ENCODE measurements at regions not wholly inside any gene's neighbourhood (a gene's known extent, or its start where the extent isn't known, plus 50 kb on each side); places are given as distances from the start of the nearest gene placed in this dataset.

DNA sequence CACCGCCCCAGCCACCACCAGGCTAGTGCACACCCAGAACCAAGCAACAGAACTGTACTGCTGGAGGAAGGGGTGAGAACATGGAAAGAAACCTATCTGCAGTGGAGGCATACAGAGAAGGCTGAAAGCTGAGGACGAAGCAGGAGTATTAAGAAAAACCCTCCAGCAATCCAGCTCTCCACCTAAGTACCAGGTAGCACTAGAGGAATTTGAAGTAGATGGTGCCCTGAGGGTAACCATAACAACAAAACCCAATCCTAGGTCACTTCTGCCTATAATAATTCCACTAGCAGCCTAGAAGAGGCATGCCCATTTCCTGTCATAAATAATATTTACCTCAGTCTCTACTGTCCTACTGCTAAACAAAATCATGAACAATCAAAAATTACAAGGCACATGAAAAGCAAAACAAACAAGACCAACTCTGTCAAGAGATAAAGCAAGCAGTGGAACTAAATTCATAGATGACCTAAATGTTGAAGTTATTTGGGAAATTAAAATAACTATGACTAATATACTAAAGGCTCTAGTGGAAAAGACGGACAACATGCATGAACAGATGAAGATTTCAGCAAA, 51.1 kb downstream of the HYCC1 start:
- Mint-ChIP-seq H3K27ac (no peak overlapping the region), H3K27me3 (ENCODE audit: low read depth in 3 of 3) (no peaks in the 10 kb centered on the region)

DNA sequence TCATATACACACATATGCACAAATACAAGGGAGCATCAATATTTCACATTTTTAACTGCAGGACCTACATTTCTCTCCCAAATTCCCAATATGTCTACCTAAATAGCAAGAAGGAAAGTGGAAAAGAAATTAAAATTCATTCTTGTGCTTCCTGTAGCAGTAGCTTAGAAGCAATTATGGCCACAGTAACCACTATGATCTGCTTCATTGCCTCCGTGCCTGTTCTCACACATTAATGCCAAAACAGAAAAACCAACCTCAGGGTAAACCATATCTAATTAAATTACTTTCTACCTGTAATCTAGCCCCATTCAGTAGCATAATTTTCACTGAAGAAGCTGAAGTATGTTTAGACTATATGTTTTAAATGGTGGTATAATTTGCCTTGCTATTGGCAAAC, 55.2 kb downstream of the HYCC1 start:
- no peak for DNase-seq
- no peaks in the 10 kb centered on the region for H3K27me3 Mint-ChIP-seq (ENCODE audit: low read depth in 3 of 3)
- no peak overlapping the region for H3K4me3 Mint-ChIP-seq
- no peaks in the 10 kb centered on the region for H3K4me1 Mint-ChIP-seq
- peaks cover 24 to 31% (median 26%) of the 10 kb centered on the region in 3 donors for H3K36me3 Mint-ChIP-seq
- no peak overlapping the region for H3K27ac Mint-ChIP-seq
- no peaks in the 10 kb centered on the region for H3K9me3 Mint-ChIP-seq

More for the DNA sequence above, 51.1 kb downstream of the HYCC1 start:
- no peaks in the 10 kb centered on the region for H3K9me3 Mint-ChIP-seq
- H3K36me3 Mint-ChIP-seq = peaks cover 11 to 32% (median 15%) of the 10 kb centered on the region in 3 donors
- no peaks in the 10 kb centered on the region for H3K4me1 Mint-ChIP-seq
- H3K4me3 Mint-ChIP-seq = no peak overlapping the region
- DNase-seq = no peak

DNA sequence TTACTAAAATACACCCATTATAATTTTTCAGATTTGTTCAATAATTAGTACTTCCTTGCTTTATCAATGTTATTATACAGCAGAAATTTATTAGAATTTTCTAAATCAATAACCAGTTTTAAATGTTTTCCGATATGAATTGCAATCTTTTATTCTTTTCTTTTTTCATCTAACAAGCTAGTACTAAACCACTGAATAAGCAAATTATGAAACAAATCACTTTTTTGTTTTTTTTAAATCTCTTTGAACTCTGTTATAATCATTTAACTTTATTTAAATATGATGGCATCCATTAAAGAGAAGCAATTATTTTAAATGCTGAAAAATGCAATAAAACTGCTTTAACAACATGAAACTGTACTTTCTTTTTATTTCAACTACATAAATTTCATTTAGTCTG, 59.7 kb downstream of the HYCC1 start:
- H3K27ac Mint-ChIP-seq = no peak overlapping the region
- no peaks in the 10 kb centered on the region for H3K9me3 Mint-ChIP-seq
- no peaks in the 10 kb centered on the region for H3K27me3 Mint-ChIP-seq (ENCODE audit: low read depth in 3 of 3)
- H3K4me1 Mint-ChIP-seq = no peaks in the 10 kb centered on the region
- H3K36me3 Mint-ChIP-seq = peaks cover 13 to 25% (median 14%) of the 10 kb centered on the region in 3 donors
- no peak overlapping the region for H3K4me3 Mint-ChIP-seq
- DNase-seq = no peak

DNA sequence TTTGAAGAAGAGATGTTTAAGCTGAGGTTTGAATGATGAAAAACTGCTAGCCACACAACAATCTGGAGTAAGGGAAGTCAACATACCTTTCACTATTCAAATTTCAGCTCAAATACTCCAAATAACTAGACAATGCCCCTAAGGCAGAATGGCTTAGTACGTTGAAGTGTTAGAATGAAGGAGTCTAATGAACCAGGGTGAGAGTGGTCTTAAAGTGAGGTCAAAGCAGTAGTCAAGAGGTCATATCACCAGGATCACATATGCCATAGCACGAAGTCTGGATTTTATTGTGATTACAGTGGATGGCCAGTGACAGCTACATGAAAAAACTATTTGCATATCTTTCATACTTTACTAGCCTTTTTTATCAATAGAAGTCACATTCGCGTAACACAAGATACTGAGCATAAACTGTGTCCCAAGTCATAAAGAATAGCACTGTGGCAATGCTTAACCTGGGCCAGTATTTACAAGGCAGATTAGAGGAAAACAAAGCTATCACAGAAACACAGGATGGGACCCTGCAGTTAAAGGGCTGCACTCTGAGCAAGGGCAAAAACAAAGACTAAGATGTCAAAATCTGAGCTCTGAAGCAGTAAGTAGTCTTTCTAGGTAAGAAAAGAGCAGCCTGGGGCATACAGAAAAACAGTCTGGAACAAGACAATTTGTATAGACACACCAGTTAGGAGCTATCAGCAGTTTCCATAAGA, 61.5 kb downstream of the HYCC1 start:
- Mint-ChIP-seq H3K36me3 (peaks cover 13 to 14% (median 14%) of the 10 kb centered on the region in 3 donors), H3K4me3 (no peak overlapping the region), H3K27ac (no peak overlapping the region), H3K27me3 (ENCODE audit: low read depth in 3 of 3) (no peaks in the 10 kb centered on the region), H3K9me3 (no peaks in the 10 kb centered on the region), H3K4me1 (no peaks in the 10 kb centered on the region)
- DNase-seq = no peak

DNA sequence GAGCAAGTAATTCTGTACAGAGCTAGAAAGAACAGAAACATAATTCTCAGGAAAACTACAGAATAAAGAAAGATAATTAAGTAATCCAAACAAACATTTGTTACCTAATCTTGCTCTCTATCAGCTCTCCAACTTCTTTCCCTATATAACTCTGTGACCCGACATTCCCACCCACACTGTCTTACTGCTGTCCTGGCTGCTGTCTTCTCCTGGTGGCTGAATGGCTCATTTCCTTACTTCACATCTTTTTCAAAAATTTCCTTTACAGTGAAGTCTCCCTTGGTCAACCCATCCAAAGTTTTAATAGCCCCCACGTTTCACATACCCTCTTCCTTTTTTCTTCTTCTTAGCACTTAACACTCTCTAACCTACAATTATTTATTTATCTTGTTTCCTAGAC, 64.0 kb downstream of the HYCC1 start:
- H3K27me3 Mint-ChIP-seq (ENCODE audit: low read depth in 3 of 3) = no peaks in the 10 kb centered on the region
- H3K4me1 Mint-ChIP-seq = no peaks in the 10 kb centered on the region
- no peak overlapping the region for H3K27ac Mint-ChIP-seq
- H3K4me3 Mint-ChIP-seq = no peak overlapping the region
- no peaks in the 10 kb centered on the region for H3K9me3 Mint-ChIP-seq
- no peak for DNase-seq
- H3K36me3 Mint-ChIP-seq = peaks cover 0 to 17% (median 6%) of the 10 kb centered on the region in 3 donors

DNA sequence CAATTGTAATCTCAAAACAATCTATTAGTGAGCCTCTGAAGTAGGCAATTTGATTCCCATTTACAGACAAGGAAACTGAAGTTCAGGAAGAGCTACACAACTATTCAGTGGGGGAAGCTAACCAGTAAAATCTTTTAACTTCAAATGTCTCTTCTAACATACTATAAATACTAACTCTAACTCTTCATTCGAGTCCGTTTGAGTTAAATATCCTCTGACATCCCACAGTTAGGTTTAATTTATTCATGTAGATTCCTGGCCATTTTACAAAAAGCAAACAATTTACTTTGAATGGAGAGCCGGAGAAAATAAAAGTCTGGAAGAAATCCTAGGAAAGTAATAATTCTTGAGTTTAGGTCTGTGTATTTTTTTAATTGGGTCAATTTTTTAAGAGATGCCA, 64.7 kb downstream of the HYCC1 start:
- Mint-ChIP-seq H3K4me3 (no peak overlapping the region), H3K36me3 (peaks cover 3 to 18% (median 8%) of the 10 kb centered on the region in 3 donors), H3K4me1 (no peaks in the 10 kb centered on the region), H3K9me3 (no peaks in the 10 kb centered on the region), H3K27ac (no peak overlapping the region), H3K27me3 (ENCODE audit: low read depth in 3 of 3) (no peaks in the 10 kb centered on the region)
- DNase-seq = no peak

DNA sequence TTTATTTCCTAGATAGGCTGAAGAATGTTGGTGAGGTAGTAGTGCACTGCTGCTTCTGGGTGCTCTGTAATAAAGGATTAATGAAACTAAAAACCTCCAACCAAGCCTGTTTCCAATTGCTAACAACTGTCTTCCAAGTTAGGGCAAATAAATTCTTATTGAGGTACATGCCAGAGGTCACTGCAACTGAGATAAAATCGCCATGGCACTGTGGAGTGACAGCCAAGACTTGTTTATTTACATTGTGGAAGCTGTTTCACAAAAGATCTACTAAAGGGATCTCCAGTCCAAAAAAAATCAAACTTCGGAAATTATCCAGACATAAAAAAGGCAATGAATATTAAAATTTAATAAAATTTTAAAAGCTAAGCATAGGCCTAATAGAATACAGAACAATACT, 65.2 kb downstream of the HYCC1 start:
- H3K27me3 Mint-ChIP-seq (ENCODE audit: low read depth in 3 of 3) = no peaks in the 10 kb centered on the region
- no peak for DNase-seq
- H3K9me3 Mint-ChIP-seq = no peaks in the 10 kb centered on the region
- peaks cover 5 to 18% (median 8%) of the 10 kb centered on the region in 3 donors for H3K36me3 Mint-ChIP-seq
- no peak overlapping the region for H3K4me3 Mint-ChIP-seq
- no peaks in the 10 kb centered on the region for H3K4me1 Mint-ChIP-seq
- H3K27ac Mint-ChIP-seq = no peak overlapping the region

DNA sequence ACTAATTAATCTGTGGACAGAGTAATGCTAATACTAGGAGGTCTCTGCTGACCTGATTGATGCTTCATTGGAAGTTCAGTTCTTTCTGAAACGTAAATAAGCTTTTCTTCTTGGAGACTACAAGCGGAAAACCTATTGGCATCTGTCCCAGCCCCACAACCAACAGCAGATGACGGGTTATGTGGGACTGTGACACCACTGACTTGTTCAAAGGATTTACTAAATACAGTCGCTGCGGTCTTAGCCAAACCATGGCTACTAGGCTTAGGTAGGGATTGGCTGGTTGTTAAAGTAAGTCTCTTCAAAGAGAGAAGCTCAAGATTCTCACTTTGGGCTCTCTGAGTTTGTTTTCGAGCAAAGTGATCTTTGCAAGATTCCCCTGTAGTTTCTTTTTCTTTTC, 68.3 kb downstream of the HYCC1 start:
- H3K4me3 Mint-ChIP-seq = no peak overlapping the region
- H3K27me3 Mint-ChIP-seq (ENCODE audit: low read depth in 3 of 3) = no peaks in the 10 kb centered on the region
- H3K27ac Mint-ChIP-seq = no peak overlapping the region
- DNase-seq = no peak
- no peaks in the 10 kb centered on the region for H3K9me3 Mint-ChIP-seq
- H3K36me3 Mint-ChIP-seq = peaks cover 5 to 18% (median 8%) of the 10 kb centered on the region in 3 donors
- H3K4me1 Mint-ChIP-seq = no peaks in the 10 kb centered on the region

DNA sequence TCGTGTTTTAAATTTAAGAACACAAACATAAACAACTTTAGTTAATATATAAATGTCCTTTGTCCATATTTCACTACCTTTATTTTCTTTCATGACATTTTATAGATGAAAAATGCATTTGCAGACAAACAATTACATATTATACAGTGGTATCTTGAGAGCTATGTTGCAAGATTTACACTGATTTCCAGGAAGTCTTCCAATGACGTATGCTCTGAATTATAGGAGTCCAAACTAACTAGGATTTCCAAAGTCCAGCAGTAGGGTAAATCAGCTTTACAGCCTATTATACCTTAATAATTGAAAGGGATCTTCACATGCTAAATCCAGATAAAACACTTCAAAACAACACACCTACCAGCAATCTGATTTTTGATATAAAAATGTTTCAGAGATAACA, 69.4 kb downstream of the HYCC1 start:
- Mint-ChIP-seq H3K27ac (no peak overlapping the region), H3K4me1 (no peaks in the 10 kb centered on the region), H3K4me3 (no peak overlapping the region)

DNA sequence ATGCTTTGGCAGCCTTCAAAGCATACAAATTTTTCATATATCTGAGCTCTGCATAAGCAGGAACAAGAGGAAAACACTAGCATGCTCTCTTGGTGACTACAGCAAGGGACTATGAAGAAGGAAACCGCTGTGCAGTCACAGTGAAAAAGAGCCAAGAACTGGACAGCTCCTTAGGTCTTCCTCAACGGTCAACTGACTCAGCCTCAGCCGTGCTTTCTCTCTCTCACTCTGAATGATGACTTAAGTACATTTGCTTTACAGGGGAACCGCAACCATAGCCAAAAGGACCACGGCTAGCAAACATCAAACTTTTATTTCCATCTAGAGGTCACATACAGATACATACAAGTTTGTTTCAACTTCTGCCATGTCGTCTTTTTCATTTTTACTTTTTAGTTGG, 69.9 kb downstream of the HYCC1 start:
- Mint-ChIP-seq H3K27me3 (ENCODE audit: low read depth in 3 of 3) (no peaks in the 10 kb centered on the region), H3K4me3 (no peak overlapping the region), H3K36me3 (peaks cover 5 to 18% (median 8%) of the 10 kb centered on the region in 3 donors), H3K4me1 (no peaks in the 10 kb centered on the region), H3K9me3 (no peaks in the 10 kb centered on the region), H3K27ac (no peak overlapping the region)
- DNase-seq = no peak

More for the DNA sequence above, 69.4 kb downstream of the HYCC1 start:
- H3K27me3 Mint-ChIP-seq (ENCODE audit: low read depth in 3 of 3) = no peaks in the 10 kb centered on the region
- DNase-seq = no peak
- H3K36me3 Mint-ChIP-seq = peaks cover 5 to 18% (median 8%) of the 10 kb centered on the region in 3 donors
- no peaks in the 10 kb centered on the region for H3K9me3 Mint-ChIP-seq

DNA sequence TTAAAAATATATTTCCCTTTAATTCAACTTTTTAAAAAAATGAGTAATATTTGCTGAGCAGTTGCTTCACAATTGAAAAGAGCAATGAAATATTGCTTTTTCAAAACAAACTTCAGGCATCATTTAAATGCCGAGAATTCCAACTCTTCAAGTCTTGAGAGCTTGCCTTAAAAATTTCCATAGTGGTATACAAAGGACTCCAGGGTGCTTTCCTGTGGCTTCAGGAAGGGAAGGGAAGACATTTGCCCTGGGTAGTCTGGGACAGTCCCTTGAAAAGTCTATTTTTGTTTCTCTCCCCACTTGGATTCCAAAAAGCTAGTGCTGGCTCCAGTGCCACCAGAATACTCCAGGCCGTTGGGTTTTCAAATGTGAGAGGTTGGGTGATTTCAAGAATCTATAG, 71.7 kb downstream of the HYCC1 start:
- H3K4me1 Mint-ChIP-seq = no peaks in the 10 kb centered on the region
- no peak for DNase-seq
- H3K4me3 Mint-ChIP-seq = no peak overlapping the region
- H3K36me3 Mint-ChIP-seq = peaks cover 5 to 18% (median 8%) of the 10 kb centered on the region in 3 donors
- H3K27ac Mint-ChIP-seq = no peak overlapping the region
- H3K9me3 Mint-ChIP-seq = no peaks in the 10 kb centered on the region
- H3K27me3 Mint-ChIP-seq (ENCODE audit: low read depth in 3 of 3) = no peaks in the 10 kb centered on the region

DNA sequence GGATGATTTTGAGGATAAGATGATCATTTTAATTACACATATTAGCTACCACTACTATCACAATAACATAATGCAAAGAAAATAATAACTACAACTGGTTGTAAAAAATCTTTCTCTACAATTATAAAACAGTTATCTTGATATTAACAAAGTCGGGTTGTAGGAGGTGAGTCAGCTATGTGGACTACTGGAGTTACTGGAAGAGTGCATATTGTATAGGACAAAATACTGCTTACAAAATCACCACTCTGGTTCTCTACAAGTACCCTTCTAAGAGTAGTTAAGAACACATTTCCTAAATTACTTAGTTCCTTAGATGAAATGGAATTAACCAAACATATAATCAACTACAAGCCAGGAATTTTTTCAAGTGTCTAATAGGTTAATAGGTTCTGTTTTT, 74.1 kb downstream of the HYCC1 start:
- DNase-seq = no peak
- Mint-ChIP-seq H3K4me1 (no peaks in the 10 kb centered on the region), H3K27ac (no peak overlapping the region), H3K36me3 (peaks cover under 1 to 8% (median 5%) of the 10 kb centered on the region in 3 donors), H3K4me3 (no peak overlapping the region), H3K27me3 (ENCODE audit: low read depth in 3 of 3) (no peaks in the 10 kb centered on the region), H3K9me3 (no peaks in the 10 kb centered on the region)

DNA sequence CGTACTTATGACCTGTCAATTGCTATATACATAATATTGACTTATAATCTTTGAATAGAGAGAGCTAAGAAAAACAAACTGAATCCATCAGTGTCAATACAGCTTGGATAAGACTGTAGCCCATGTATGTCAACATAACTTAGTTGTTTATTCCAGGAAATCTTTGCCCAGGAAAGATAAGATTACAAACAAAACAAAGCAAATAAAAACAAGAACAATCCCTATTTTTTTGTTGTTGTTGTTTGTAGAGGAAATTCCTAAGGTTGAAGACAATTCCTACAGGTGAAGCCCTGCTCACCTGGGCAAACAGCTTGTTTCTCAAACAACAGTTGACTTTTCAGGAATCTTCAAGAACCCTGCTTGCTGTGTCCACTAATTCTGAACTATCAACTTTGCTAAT, 76.0 kb downstream of the HYCC1 start:
- Mint-ChIP-seq H3K4me1 (no peaks in the 10 kb centered on the region), H3K36me3 (peaks cover 0 to 8% (median 0%) of the 10 kb centered on the region in 3 donors), H3K4me3 (no peak overlapping the region), H3K27ac (no peak overlapping the region), H3K27me3 (ENCODE audit: low read depth in 3 of 3) (peaks cover 0 to 1% (median 0%) of the 10 kb centered on the region in 3 donors), H3K9me3 (no peaks in the 10 kb centered on the region)
- DNase-seq = no peak

DNA sequence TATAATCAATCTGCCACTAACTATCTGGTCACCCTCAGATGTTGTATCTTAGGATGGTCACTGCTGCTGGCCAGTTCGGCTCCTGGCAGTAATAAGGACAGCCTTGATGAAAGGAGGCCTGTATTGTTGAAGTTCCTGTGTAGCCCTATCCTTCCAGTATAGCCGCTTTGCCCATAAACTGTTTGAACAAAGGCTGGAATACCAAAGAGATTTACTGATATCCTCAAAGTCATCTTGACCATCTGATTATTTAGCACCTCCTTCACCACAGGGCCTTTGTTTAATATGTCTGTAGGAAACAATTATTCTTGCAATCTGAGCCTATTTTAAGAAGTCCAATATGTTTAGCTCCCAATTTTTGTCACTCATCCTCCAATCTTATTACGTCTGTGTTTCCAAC, 77.7 kb downstream of the HYCC1 start:
- peaks cover 0 to 8% (median 0%) of the 10 kb centered on the region in 3 donors for H3K36me3 Mint-ChIP-seq
- no peaks in the 10 kb centered on the region for H3K4me1 Mint-ChIP-seq
- H3K27ac Mint-ChIP-seq = no peak overlapping the region
- peaks cover 0 to 5% (median 1%) of the 10 kb centered on the region in 3 donors for H3K27me3 Mint-ChIP-seq (ENCODE audit: low read depth in 3 of 3)
- no peak overlapping the region for H3K4me3 Mint-ChIP-seq
- peaks cover 0 to 4% (median 0%) of the 10 kb centered on the region in 6 donors for H3K9me3 Mint-ChIP-seq
- no peak for DNase-seq

DNA sequence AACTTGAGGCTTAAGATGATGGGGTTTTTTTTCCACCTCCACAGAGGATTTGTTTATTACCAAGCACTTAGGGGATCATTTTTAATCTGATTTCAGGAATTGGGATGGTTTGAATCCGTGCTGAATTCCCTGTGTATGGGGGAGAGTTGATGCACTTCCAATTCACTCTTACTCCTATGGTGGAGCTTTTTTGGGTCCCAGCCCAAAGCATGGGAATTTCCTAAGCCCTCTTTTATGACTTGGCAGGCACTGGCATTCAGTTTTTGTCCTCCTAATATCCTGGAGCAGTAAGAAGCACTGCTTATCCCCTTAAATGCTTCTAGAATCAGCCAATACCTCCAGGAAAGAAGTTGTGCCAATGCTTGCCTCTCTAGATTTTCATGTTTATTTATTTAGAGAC, 78.7 kb downstream of the HYCC1 start:
- Mint-ChIP-seq H3K27me3 (ENCODE audit: low read depth in 3 of 3) (peaks cover 0 to 5% (median 1%) of the 10 kb centered on the region in 3 donors), H3K4me3 (no peak overlapping the region), H3K9me3 (peaks cover 0 to 9% (median 0%) of the 10 kb centered on the region in 6 donors), H3K4me1 (no peaks in the 10 kb centered on the region), H3K36me3 (peaks cover 0 to 4% (median 0%) of the 10 kb centered on the region in 3 donors), H3K27ac (no peak overlapping the region)
- no peak for DNase-seq
